DOHH2 (cell line): ENCODE measurements at regions not wholly inside any gene's neighbourhood (a gene's known extent, or its start where the extent isn't known, plus 50 kb on each side); places are given as distances from the start of the nearest gene placed in this dataset.

Experiments
- CTCF ChIP-seq: fragments of 200-600 bp; sonication (generic); IDR thresholded peaks from one replicate; pipeline ENCODE4 v1.5.1; 2014; ENCODE audit warnings: antibody characterized with exemption, mild to moderate bottlenecking, low read depth, low read length; ENCODE audit not compliant: poor library complexity, severe bottlenecking
- EZH2phosphoT487 ChIP-seq: fragments of 200-600 bp; sonication (generic); IDR thresholded peaks from 2 replicates; pipeline ENCODE4 v1.6.1; 2017; ENCODE audit warnings: borderline replicate concordance, mild to moderate bottlenecking, antibody characterized with exemption, low read length, moderate library complexity, mixed read lengths

- TF ChIP-seq CTCF (no peak), EZH2phosphoT487 (no peak)
These were observed 62.7 kb downstream of the NPY start for GRCh38 chr7:24346716-24347115.
